K562 (cell line): ENCODE measurements at regions not wholly inside any gene's neighbourhood (a gene's known extent, or its start where the extent isn't known, plus 50 kb on each side); places are given as distances from the start of the nearest gene placed in this dataset.

Source experiments
- ATAC-seq: fragments of 200-7000 bp; cut with Tn5 transposase; 3 replicates; pipeline ENCODE4 v1.9.1; 2020; ENCODE audit warnings: moderate library complexity
- BruUV-seq: library from RNA; stranded (reverse); fragments of 400-500 nt; replicated peaks from 2 replicates; lab custom pipeline; 2021; lab: Mats Ljungman, UMichigan
- CTCF ChIA-PET: fragments of 300-600 bp; formaldehyde crosslinking; extraction: SDS; loops from one replicate; lab custom pipeline; 2021; ENCODE audit warnings: low intra/inter-chr PET ratio; lab: Yijun Ruan, JAX
- POLR2A ChIA-PET: fragments of 300-600, 350-650 bp; sonication (Branson Sonifier 250); formaldehyde crosslinking; extraction: SDS; loops from one replicate; lab custom pipeline; 2021; ENCODE audit warnings: antibody characterized with exemption, inconsistent platforms; lab: Yijun Ruan, JAX
- DNase-seq, 4 experiments: peaks; one replicate each; pipeline versions ENCODE4 v3.0.0 to v3.0.0-alpha.2; 2011 to 2018; ENCODE audit warnings: low spot score in 3 of 4, mixed read lengths in 3 of 4; ENCODE audit errors: extremely low read depth in 1 of 4
- FAIRE-seq: peaks from 2 replicates; lab custom pipeline; 2011; peaks lifted over from hg19 to GRCh38; lab: Jason Lieb, UNC
- H2AFZ ChIP-seq: 2 replicates; pipeline ENCODE4 v1.6.0; 2011; ENCODE audit warnings: low read depth, low read length, control low read depth, inconsistent platforms
- H3K27ac ChIP-seq: fragments of 200-600 bp; 3 replicates; pipeline ENCODE4 v1.8.0; 2011; ENCODE audit warnings: low read depth, mild to moderate bottlenecking, control low read depth, inconsistent platforms, low read length, moderate library complexity, mixed read lengths; ENCODE audit errors: extremely low read depth
- H3K27me3 ChIP-seq, 2 experiments: fragments of 300-600 bp in 1 of 2; 2 replicates in 1 of 2; 3 replicates in 1 of 2; pipeline versions ENCODE4 v1.6.0 to v1.8.0; 2011; ENCODE audit warnings: inconsistent platforms in 2 of 2, low read length in 2 of 2, mild to moderate bottlenecking in 1 of 2, mixed read lengths in 1 of 2, moderate library complexity in 1 of 2; ENCODE audit not compliant: control insufficient read depth in 2 of 2, insufficient read depth in 2 of 2
- H3K36me3 ChIP-seq: fragments of 300-600 bp; 3 replicates; pipeline ENCODE4 v1.8.0; 2011; ENCODE audit warnings: mild to moderate bottlenecking, low read length, inconsistent platforms; ENCODE audit not compliant: control insufficient read depth, insufficient read depth
- H3K4me1 ChIP-seq, 2 experiments: fragments of 200-600 bp in 1 of 2; replicated peaks in 1 of 2; 2 replicates in 1 of 2; 3 replicates in 1 of 2; pipeline versions ENCODE4 v1.5.1 to v1.8.0; 2011; ENCODE audit warnings: inconsistent platforms in 2 of 2, low read length in 2 of 2, mild to moderate bottlenecking in 1 of 2, mixed read lengths in 1 of 2, moderate library complexity in 1 of 2; ENCODE audit not compliant: control insufficient read depth in 2 of 2, insufficient read depth in 2 of 2
- H3K4me2 ChIP-seq: 2 replicates; pipeline ENCODE4 v1.6.1; 2011; ENCODE audit warnings: low read length, control low read depth, inconsistent platforms, mixed read lengths; ENCODE audit not compliant: insufficient read depth
- H3K4me3 ChIP-seq: fragments of 200-600 bp; sonication (generic), shearing (Covaris generic); 2 replicates; pipeline ENCODE4 v1.5.1; 2016; ENCODE audit warnings: control low read depth, inconsistent platforms
- H3K79me2 ChIP-seq: fragments of 200-600 bp; 3 replicates; pipeline ENCODE4 v1.8.0; 2011; ENCODE audit warnings: low read length, inconsistent platforms; ENCODE audit not compliant: control insufficient read depth, insufficient read depth
- H3K9ac ChIP-seq, 2 experiments: 2 replicates each; pipeline versions ENCODE4 v1.6.0 to v1.6.1; 2011; ENCODE audit warnings: low read depth in 2 of 2, low read length in 2 of 2, control low read depth in 1 of 2, inconsistent platforms in 1 of 2, mild to moderate bottlenecking in 1 of 2, mixed read lengths in 1 of 2; ENCODE audit not compliant: insufficient read depth in 1 of 2
- H3K9me1 ChIP-seq: one replicate; pipeline ENCODE4 v1.6.0; 2011; ENCODE audit warnings: inconsistent platforms, mild to moderate bottlenecking, low read length, moderate library complexity; ENCODE audit not compliant: control insufficient read depth, insufficient read depth
- H3K9me3 ChIP-seq: replicated peaks from 2 replicates; pipeline ENCODE4 v1.5.1; 2011; ENCODE audit warnings: low read depth, low read length, inconsistent platforms; ENCODE audit not compliant: control insufficient read depth, insufficient read depth
- H4K20me1 ChIP-seq: replicated peaks from 2 replicates; pipeline ENCODE4 v1.6.1; 2011; ENCODE audit warnings: low read length, inconsistent platforms, mixed read lengths; ENCODE audit not compliant: control insufficient read depth, insufficient read depth
- BMI1 ChIP-seq: fragments of 150-350 bp; IDR thresholded peaks from 2 replicates; pipeline ENCODE4 v1.6.1; 2014; ENCODE audit warnings: low read length
- CCAR2 ChIP-seq: fragments of 200-400 bp; formaldehyde crosslinking; IDR thresholded peaks from 2 replicates; pipeline ENCODE4 v1.6.1; 2017; ENCODE audit warnings: mild to moderate bottlenecking, low read depth, low read length
- CLOCK ChIP-seq: fragments of 250-450 bp; sonication (Bioruptor Pico); IDR thresholded peaks from 2 replicates; pipeline ENCODE4 v1.4.0; 2020; ENCODE audit warnings: mild to moderate bottlenecking, moderate library complexity, borderline replicate concordance
- GABPB2 ChIP-seq: fragments of 250-450 bp; sonication (Bioruptor Pico); conservative IDR thresholded peaks from 2 replicates; pipeline ENCODE4 v1.5.1; 2021; ENCODE audit warnings: mild to moderate bottlenecking
- MAFF ChIP-seq: IDR thresholded peaks from 2 replicates; pipeline ENCODE4 v1.6.1; 2012; ENCODE audit warnings: low read length, improper control_type of control experiment
- MAFG ChIP-seq: fragments of 450-650 bp; conservative IDR thresholded peaks from 2 replicates; pipeline ENCODE4 v1.6.1; 2016; ENCODE audit warnings: missing genetic modification characterization, missing compliant biosample characterization
- NEUROD1 ChIP-seq: fragments of 150-350 bp; IDR thresholded peaks from 2 replicates; pipeline ENCODE4 v1.6.1; 2014; ENCODE audit warnings: borderline replicate concordance, low read length, low read depth; ENCODE audit not compliant: partially characterized antibody
- NFE2L1 ChIP-seq: fragments of 450-650 bp; IDR thresholded peaks from 2 replicates; pipeline ENCODE4 v1.6.1; 2016; ENCODE audit warnings: missing genetic modification characterization, low read depth, mild to moderate bottlenecking, missing compliant biosample characterization, moderate library complexity, borderline replicate concordance
- NR2C1 ChIP-seq, 2 experiments: fragments of 450-650 bp; IDR thresholded peaks; 2 replicates each; pipeline ENCODE4 v1.6.1; 2017; ENCODE audit warnings: mild to moderate bottlenecking in 2 of 2, antibody characterized with exemption in 1 of 2, inconsistent platforms in 1 of 2, missing compliant biosample characterization in 1 of 2, missing genetic modification characterization in 1 of 2
- POLR2G ChIP-seq: fragments of 200-400 bp; formaldehyde crosslinking; IDR thresholded peaks from 2 replicates; pipeline ENCODE4 v1.6.1; 2017; ENCODE audit warnings: low read depth, mild to moderate bottlenecking, antibody characterized with exemption, low read length, moderate library complexity
- POU5F1 ChIP-seq: fragments of 150-350 bp; IDR thresholded peaks from 2 replicates; pipeline ENCODE4 v1.6.1; 2014; ENCODE audit warnings: borderline replicate concordance, low read length, low read depth, mild to moderate bottlenecking; ENCODE audit not compliant: partially characterized antibody
- RBM14 ChIP-seq: fragments of 200-400 bp; formaldehyde crosslinking; IDR thresholded peaks from 2 replicates; pipeline ENCODE4 v1.6.1; 2018; ENCODE audit warnings: low read depth, mild to moderate bottlenecking, low read length, moderate library complexity, borderline replicate concordance; ENCODE audit not compliant: insufficient read depth
- RCOR1 ChIP-seq, 2 experiments: IDR thresholded peaks; 2 replicates each; pipeline ENCODE4 v1.6.1; 2012; ENCODE audit warnings: low read depth in 2 of 2, low read length in 2 of 2, borderline replicate concordance in 1 of 2, improper control_type of control experiment in 1 of 2
- SREBF1 ChIP-seq: fragments of 150-350 bp; IDR thresholded peaks from 2 replicates; pipeline ENCODE4 v1.6.1; 2014; ENCODE audit warnings: antibody characterized with exemption, low read depth, low read length, borderline replicate concordance
- STAT5A ChIP-seq: IDR thresholded peaks from 2 replicates; pipeline ENCODE4 v1.6.1; 2012; ENCODE audit warnings: low read length, inconsistent platforms, borderline replicate concordance
- ZFP36 ChIP-seq: fragments of 150-350 bp; IDR thresholded peaks from 2 replicates; pipeline ENCODE4 v1.6.1; 2018; ENCODE audit warnings: low read length, low read depth; ENCODE audit not compliant: partially characterized antibody
- ZNF134 ChIP-seq: fragments of 250-450 bp; sonication (Bioruptor Pico); conservative IDR thresholded peaks from 2 replicates; pipeline ENCODE4 v1.4.0; 2020
- ZNF316 ChIP-seq: fragments of 450-650 bp; IDR thresholded peaks from 2 replicates; pipeline ENCODE4 v1.6.1; 2016
- ZNF354B ChIP-seq: fragments of 250-450 bp; sonication (Bioruptor Pico); IDR thresholded peaks from 2 replicates; pipeline ENCODE4 v1.4.0; 2020
- ZNF75A ChIP-seq: fragments of 450-650 bp; formaldehyde crosslinking; IDR thresholded peaks from 2 replicates; pipeline ENCODE4 v1.4.0; 2020; ENCODE audit warnings: mild to moderate bottlenecking
- WGBS: fragments of 100-300 bp; shearing (Covaris generic); methylation state at CpG from one replicate; pipeline ENCODE4 v1.1.6; 2016; ENCODE audit warnings: low coverage, mixed read lengths; ENCODE audit not compliant: insufficient coverage; ENCODE audit errors: missing lambda C conversion rate; 5-methylcytosine and 5-hydroxymethylcytosine counted together
- in situ Hi-C: fragments of 300-500 bp; cut with MboI; formaldehyde crosslinking; loops from 4 replicates; pipeline ENCODE4 v1.15.0; 2018; ENCODE audit warnings: inconsistent platforms, mixed read lengths
- intact Hi-C: fragments of 100-400 bp; cut with micrococcal nuclease; formaldehyde crosslinking; loops from 2 replicates; pipeline ENCODE4 v1.14.2; 2022

- in situ Hi-C loops, result no loop called here
- CTCF ChIA-PET, result no interaction called here
Measured at GRCh38 chr3:191728186-191728585, 267.2 kb downstream of the PYDC2 start.

More at GRCh38 chr3:191728186-191728585, 267.2 kb downstream of the PYDC2 start:
- no peaks in the 10 kb centered on the region for H3K36me3 ChIP-seq
- H2AFZ ChIP-seq, result no peak overlapping the region
- no peaks in the 10 kb centered on the region; the same call in 1 of the 2 replicates for H3K9me3 ChIP-seq
- ATAC-seq (no peak), FAIRE-seq (no peak), DNase-seq (no peak)
- intact Hi-C loops, result no loop called here
- H3K27ac ChIP-seq, result no peak overlapping the region
- BruUV-seq, result no TSS peak
- H4K20me1 ChIP-seq, result no peaks in the 10 kb centered on the region
- no peaks in the 10 kb centered on the region for H3K4me1 ChIP-seq
- POLR2A ChIA-PET, result no interaction called here
- H3K9me1 ChIP-seq, result no peaks in the 10 kb centered on the region
- H3K4me2 ChIP-seq, result no peak overlapping the region
- H3K27me3 ChIP-seq, result no peaks in the 10 kb centered on the region
- WGBS, result 6% methylated on average over 1 of the region's 1 CpG
- no peak overlapping the region for H3K4me3 ChIP-seq
- no peaks in the 10 kb centered on the region for H3K79me2 ChIP-seq
- TF ChIP-seq MAFF, result peak; percentile 37; the same call in 1 of the 2 replicates
- no peak for TF ChIP-seq STAT5A
- no peak for TF ChIP-seq POU5F1
- no peak for TF ChIP-seq RCOR1 (IDR thresholded peaks at IDR 0.05; ENCODE audit: borderline replicate concordance in 1 of 2, low read depth in 2 of 2, low read length in 2 of 2)
- no peak for TF ChIP-seq NEUROD1
- peak; percentile 52 for TF ChIP-seq ZNF316
- no peak for TF ChIP-seq ZNF75A (CRISPR knock-in tag)
- no peak for TF ChIP-seq ZNF354B (CRISPR knock-in tag)
- no peak for TF ChIP-seq CLOCK (CRISPR knock-in tag)
- TF ChIP-seq CCAR2, result no peak
- peak; percentile 8; the same call in 1 of the 2 replicates for TF ChIP-seq NFE2L1 (tag)
- TF ChIP-seq RBM14, result no peak
- no peak for TF ChIP-seq GABPB2 (CRISPR knock-in tag)
- no peak for TF ChIP-seq NR2C1 (IDR thresholded peaks at IDR 0.05)
- no peak for TF ChIP-seq NR2C1 (tag; IDR thresholded peaks at IDR 0.05)
- TF ChIP-seq BMI1, result no peak
- TF ChIP-seq ZNF134, result no peak
- TF ChIP-seq MAFG, result peak; percentile 62; the same call in 1 of the 2 replicates
- TF ChIP-seq ZFP36, result no peak
- TF ChIP-seq POLR2G, result no peak
- TF ChIP-seq SREBF1, result no peak
- no peak overlapping the region for H3K9ac ChIP-seq
